HG03575 (cell line): ENCODE measurements at regions not wholly inside any gene's neighbourhood (a gene's known extent, or its start where the extent isn't known, plus 50 kb on each side); places are given as distances from the start of the nearest gene placed in this dataset.
"Not testable (repeated sequence)": the region's sequence is repeated elsewhere in the genome, so short reads cannot be mapped to it uniquely, and the experiment has no call there.

Experiments used
- ATAC-seq: cut with Tn5 transposase; IDR thresholded peaks from one replicate; pipeline ENCODE4 v1.9.1; 2021; ENCODE audit not compliant: unreplicated experiment, insufficient number of reproducible peaks, low FRiP score; ENCODE audit errors: extremely low read depth

DNA sequence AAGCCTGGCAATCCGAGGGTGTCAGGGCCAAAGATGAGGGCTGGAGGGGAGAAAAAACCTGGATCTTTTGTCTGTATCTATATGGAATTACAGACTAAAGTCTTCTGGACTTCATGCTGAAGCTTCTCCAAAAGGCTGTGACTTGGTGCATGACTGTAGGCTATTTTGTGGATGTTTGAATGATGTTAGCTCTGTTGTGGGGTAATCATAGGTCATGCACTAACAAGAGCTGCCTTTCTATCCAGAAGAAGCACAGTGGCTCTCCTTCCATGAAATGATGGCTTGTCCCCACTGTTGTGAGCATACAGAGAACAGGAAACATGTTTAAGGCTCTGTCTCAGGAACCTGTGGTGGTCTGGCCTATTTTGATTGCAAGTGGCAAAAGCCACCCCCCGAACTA, 263.3 kb upstream of the PLET1 start:
- ATAC-seq = no peak

GRCh38 chr11:112524798-112525197, 264.1 kb upstream of the PLET1 start:
- no peak for ATAC-seq

DNA sequence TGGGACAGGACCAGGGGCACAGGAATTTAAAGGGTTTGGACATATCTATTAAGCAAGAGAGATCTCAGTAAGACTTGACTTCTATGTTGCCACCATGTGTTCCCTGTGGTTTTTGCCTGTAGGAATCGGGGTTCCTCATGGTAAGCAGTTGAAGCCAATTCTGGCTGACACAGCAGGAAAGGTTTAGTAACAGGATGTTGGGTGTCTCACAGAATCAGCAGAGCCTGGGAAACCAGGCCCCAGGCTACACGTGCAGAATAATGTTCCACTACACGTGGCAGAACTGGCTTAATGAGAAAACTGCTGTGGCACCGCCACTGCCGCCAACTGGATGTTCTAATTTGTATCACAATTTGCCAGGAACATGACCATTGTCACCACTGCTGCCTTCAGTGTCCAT, 264.6 kb upstream of the PLET1 start:
- no peak for ATAC-seq

GRCh38 chr11:112525844-112526590, 265.4 kb upstream of the PLET1 start:
- no peak for ATAC-seq

DNA sequence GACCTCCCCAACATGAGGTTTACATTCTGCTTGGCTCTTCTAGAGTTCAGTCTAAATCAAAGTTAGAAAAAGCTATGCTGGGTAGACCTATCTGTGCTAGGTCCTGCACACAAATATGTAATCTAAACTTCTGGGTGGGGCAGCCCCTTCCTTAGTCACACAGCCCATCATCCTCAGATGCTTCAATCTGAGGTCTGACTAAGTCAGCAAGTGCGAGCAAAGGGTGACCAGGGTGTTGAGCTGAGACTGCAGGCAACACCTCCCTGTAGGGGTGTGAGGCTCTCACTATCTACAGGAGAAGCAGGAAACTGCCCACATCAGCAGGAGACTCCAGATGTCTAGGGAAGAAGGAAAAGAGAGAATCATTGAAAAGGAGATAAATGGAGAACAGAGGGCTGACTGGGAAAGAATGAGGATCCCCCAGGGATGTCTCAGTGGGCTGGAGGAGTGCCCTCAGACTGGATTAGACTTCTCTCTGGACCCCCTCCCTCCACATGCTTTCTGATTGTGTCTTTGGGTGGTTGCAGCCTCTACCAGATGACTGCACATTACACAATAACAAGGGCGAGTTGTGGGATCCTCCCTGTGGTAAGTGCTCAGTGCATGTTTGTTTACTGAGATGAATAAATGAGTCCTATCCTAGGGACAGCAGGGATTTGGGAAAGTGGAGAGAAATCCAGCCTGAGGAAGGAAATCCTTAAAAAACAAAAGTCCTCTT, 266.2 kb upstream of the PLET1 start:
- ATAC-seq = no peak

DNA sequence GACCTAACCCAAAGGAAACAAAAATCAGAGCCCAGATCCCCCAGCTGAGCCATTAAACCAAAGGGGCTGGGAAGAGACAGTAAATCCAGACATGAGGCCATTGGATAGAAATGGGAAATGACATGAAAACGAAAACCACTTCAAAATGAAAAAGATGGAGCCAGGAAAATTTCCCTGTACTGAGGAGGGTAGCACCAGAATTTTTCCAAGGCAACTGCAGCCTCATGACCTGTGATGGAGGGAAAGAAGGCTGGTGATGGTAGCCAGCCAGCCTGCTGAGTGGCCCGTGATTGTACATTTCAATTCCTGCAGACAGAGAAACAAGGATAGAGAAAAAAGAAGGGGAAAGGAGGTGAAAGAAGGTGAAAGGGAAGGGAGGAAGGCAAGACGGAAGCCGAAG, 268.4 kb upstream of the PLET1 start:
- ATAC-seq = no peak

DNA sequence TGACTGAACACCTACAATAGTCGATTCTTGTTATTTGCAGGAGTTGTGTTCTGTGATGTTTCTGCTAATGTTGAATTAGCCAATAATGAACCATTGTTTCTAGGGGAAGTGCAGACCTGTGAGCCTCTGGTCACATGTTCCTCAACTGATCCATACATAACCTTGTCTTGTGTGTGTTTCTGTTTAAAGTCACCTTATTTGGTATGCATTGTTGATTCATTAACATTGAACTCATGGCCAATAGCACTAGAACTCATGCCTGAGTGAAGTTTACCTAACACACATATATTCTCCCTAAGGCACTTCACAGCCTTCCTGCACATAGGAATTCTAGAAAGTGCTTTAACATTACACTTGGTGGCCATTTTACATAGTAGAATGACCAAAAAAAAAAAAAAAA, 271.8 kb upstream of the PLET1 start:
- ATAC-seq = no peak

- no peak for ATAC-seq
These were observed 273.0 kb upstream of the PLET1 start for GRCh38 chr11:112533682-112534081.

- ATAC-seq = no peak
These were observed 273.5 kb upstream of the PLET1 start for GRCh38 chr11:112534208-112534607.

DNA sequence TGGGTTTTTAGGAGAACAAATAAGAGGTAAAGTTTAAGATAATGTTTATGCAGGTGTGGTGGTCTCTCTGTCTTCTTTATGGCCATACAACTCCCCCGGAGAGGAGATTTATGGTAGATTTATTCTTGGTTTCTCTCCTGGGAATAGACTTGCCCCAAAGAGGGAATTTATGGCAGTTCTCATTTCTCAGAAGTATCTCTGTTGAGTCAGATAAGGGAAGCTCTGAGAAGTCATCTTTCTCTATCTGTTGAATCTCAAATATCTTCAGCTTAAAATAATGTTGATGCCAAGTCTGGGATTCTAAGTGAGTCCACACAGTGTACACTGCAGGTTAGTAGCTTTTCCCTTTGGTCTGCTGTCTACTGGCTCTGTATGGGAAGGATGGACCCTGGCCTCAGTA, 276.4 kb upstream of the PLET1 start:
- no peak for ATAC-seq

DNA sequence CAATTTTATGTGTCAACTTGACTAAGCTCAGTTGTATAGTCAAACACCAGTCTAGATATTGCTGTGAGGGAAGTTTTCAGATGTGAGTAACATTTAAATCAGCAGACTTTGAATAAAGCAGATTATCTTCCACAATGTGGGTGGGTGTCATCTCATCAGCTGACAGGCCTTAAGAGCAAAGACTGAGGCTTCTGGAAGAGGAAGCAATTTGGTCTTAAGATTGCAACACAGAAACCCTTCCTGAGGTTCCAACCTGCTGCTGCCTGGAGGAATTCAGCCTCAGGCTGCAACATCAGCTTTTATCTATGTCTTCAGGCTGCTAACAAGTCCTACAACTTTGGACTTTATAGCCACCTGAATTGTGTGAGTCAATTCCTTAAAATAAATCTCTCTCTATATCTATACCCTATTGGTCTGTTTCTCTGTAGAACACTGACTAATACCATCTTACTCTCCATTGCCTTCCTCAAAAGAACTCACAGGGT, 277.2 kb upstream of the PLET1 start:
- no peak for ATAC-seq

DNA sequence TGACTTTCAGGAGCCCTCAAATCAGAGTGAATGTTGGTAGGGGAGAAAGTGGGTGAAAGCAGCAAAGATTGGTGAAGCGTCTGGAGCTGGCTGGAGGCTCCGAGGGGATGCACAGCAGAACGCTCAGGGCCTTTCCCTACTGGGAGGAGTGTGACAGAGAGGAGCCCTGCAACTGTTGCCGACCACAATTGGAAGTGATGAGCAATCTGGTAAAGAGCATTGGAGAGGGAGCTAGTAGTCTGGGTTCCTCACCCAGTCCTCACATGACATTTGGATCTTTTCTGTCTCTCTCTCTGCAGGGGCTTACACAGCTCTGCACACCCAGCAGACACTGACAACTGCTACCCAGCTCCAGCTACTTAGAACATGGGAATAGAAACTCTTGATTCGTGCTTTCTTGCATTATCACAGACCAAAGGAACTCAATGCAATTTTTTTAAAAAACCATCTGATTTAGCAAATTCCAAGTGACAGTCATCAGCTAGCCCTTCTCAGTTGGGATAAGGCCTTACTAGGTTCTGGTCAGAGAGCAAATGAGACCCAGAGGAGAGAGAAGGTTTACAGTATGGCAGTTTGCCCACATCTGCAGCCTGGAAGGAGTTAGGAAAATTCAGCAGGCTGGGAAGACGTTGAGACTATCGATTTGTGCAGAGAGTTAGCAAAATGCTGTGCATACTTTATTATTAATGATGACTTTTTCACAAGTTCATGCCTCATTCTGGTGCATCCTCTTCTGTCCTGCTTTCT, 278.0 kb upstream of the PLET1 start:
- no peak for ATAC-seq

DNA sequence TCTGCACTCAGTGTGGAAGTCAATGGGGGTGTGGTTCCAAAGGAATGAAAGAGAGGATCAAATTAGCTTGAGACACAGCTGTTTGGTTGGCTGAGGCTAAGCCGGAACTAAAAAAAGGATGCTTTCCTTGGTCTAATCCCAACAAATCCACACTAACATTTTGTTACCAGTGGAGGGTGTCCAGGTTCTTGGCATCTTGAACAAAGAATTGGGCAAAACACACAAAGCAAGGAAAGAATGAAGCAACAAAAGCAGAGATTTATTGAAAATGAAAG, 278.6 kb upstream of the PLET1 start:
- ATAC-seq = not testable (repeated sequence)

- ATAC-seq = no peak
These were observed 279.1 kb upstream of the PLET1 start for GRCh38 chr11:112539741-112540140.

DNA sequence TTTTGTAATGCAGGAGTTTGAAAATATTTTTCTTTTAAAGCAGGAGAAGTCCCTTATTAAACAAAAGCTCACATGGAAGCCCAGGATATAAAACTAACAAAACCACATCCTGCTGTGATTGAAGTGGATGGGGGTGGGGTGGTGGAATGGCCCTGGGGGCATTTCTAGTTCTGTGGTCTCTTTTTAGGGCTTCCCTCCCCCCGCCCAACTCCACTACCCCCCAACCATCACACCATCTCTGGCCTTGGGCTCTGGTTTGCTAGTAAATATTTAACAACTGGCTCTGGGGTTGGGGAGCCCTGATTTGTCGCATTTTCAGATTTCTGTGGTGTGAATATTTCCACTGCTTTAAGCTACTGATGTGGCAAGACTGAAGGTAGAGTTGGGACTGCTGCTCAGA, 279.6 kb upstream of the PLET1 start:
- no peak for ATAC-seq

DNA sequence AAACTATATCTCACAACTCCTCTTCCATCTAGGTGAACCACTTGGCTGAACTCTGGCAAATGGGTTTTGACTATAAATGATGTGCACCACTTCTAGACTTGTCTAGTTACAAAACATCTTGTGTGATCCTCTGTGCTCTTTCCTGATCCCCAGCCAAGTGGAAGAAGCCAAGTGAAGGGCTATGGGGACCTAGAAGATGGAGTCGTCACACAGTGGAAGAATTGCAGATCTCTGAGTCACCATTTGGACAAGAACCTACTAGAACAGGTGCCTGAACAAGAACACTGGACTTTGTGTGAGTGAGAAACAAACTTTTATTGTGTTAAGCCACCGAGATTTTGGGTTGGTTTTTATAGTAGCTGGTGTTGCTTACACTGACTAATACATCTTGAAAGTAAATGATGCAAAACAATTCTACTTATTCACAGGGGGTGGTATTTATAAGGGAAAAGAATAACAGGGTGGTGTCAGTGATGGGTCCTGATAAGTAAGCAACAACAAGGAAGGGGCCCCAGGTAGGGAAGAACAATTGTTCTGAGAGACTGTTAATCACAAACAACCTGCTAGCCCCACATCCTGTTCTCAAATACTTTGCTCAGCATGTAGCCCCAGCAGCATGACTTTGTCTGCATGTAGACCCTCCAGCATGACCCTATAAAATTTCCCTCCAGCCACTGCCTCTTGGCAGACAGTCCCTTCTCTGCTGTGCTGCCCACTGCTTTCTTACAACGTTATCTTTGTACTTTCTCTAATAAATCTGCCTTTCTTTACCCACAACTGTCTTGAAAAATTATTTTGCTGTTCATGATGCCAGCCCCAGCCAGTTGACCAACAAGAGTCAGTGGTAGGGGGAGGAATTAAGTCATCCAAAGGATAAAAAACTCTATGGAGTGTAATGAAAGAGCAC, 280.7 kb upstream of the PLET1 start:
- no peak for ATAC-seq

DNA sequence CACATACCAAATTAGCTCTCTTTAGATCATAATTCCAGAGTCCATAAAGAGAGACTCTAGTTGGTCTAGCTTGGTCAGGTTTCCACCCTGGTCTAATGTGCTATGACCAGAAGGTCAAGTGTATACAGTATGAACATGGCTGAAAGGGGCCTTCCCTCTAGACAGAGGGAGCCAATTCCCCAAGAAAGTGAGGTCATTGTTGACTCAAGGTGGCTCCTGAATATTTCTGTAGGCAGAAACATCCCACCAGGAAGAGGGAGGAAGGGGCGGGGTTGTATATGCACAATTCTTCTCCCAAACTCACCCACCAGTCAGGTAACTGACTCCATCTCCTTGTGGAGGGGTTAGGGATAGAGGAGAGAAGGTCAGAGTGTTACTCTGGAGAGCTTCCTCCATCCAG, 281.8 kb upstream of the PLET1 start:
- no peak for ATAC-seq

GRCh38 chr11:112543390-112543789, 282.7 kb upstream of the PLET1 start:
- ATAC-seq = no peak

- no peak for ATAC-seq
These were observed 288.0 kb upstream of the PLET1 start for GRCh38 chr11:112548641-112549040.
